Prostate gland (tissue), 2 donors: ENCODE measurements at regions not wholly inside any gene's neighbourhood (a gene's known extent, or its start where the extent isn't known, plus 50 kb on each side); places are given as distances from the start of the nearest gene placed in this dataset.

Source experiments
- DNase-seq: peaks from one replicate; pipeline ENCODE4 v3.0.0-alpha.2; 2019; ENCODE audit warnings: low spot score
- H3K27ac ChIP-seq, 2 donors: fragments of 200-600 bp; sonication (generic); 2 replicates each; pipeline ENCODE4 v1.5.1; 2017 to 2019
- H3K27me3 ChIP-seq: fragments of 200-600 bp; sonication (generic); replicated peaks from 2 replicates; pipeline ENCODE4 v1.5.1; 2019; ENCODE audit not compliant: insufficient read depth
- H3K36me3 ChIP-seq, 2 donors: fragments of 200-600 bp; sonication (generic); 1 replicate in 1 of 2; 2 replicates in 1 of 2; pipeline versions ENCODE4 v1.5.1 to v1.8.1; 2017 to 2019
- H3K4me1 ChIP-seq: fragments of 200-600 bp; sonication (generic); replicated peaks from 2 replicates; pipeline ENCODE4 v1.5.1; 2019
- H3K4me3 ChIP-seq, 2 donors: fragments of 200-600 bp; sonication (generic); 2 replicates each; pipeline ENCODE4 v1.5.1; 2017 to 2019
- H3K9me3 ChIP-seq: fragments of 200-600 bp; sonication (generic); 2 replicates; pipeline ENCODE4 v1.5.1; 2017
- CTCF ChIP-seq, 4 experiments: fragments of 200-600 bp in 2 of 4; fragments of 450-650 bp in 2 of 4; sonication (generic) in 2 of 4; IDR thresholded peaks; 1 replicate in 3 of 4; 2 replicates in 1 of 4; pipeline ENCODE4 v1.5.1; 2016 to 2019; ENCODE audit warnings: antibody characterized with exemption in 4 of 4, mild to moderate bottlenecking in 2 of 4, moderate library complexity in 2 of 4
- POLR2A ChIP-seq: fragments of 450-650 bp; IDR thresholded peaks from one replicate; pipeline ENCODE4 v1.6.1; 2016; ENCODE audit warnings: antibody characterized with exemption, mild to moderate bottlenecking
- POLR2AphosphoS5 ChIP-seq: sonication (generic); formaldehyde crosslinking; IDR thresholded peaks from one replicate; pipeline ENCODE4 v1.6.1; 2017; ENCODE audit warnings: antibody characterized with exemption
- WGBS: methylation state at CpG from one replicate; pipeline ENCODE4 v1.1.5; 2018; 5-methylcytosine and 5-hydroxymethylcytosine counted together
- intact Hi-C: fragments of 100-400 bp; cut with DNase I; formaldehyde crosslinking; loops from one replicate; pipeline ENCODE4 v1.14.2; 2022

- TF ChIP-seq POLR2A: no peak
- WGBS: 63% methylated on average over 7 of the region's 7 CpGs
- H3K4me3 ChIP-seq: no peak overlapping the region
These were observed 355.9 kb downstream of the RSL24D1 start for GRCh38 chr15:54840621-54841398.

DNA sequence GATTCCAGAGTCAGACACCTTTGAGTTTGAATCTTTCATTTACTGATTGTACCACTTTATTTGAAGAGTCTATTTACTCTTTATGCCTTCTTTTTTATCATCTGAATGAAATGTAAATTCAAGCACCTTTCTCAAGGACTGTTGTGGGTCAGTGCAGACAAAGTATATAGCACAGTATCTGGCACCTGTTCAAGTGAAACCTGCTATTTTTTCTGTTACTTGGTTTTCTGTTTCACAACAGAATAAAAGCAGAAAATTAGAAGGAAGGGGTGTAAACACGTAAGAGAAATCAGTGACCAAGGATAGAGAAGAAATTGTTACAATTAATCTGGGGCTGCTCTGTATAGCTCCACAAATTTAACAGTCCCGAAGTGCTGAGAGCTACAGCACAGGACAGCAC, 357.4 kb downstream of the RSL24D1 start:
- intact Hi-C loops: no loop called here
- Histone ChIP-seq H3K4me3 (no peak overlapping the region), H3K27me3 (no peaks in the 10 kb centered on the region), H3K36me3 (no peaks in the 10 kb centered on the region), H3K27ac (no peak overlapping the region), H3K4me1 (no peaks in the 10 kb centered on the region), H3K9me3 (no peaks in the 10 kb centered on the region)
- no peak for DNase-seq
- TF ChIP-seq POLR2AphosphoS5 (no peak), CTCF (IDR thresholded peaks at IDR 0.05) (no peak), POLR2A (no peak)
- 61% methylated on average over 2 of the region's 2 CpGs for WGBS

More at GRCh38 chr15:54840621-54841398, 355.9 kb downstream of the RSL24D1 start:
- intact Hi-C loops: no loop called here
- no peak for DNase-seq
- Histone ChIP-seq H3K36me3 (no peaks in the 10 kb centered on the region), H3K27me3 (no peaks in the 10 kb centered on the region), H3K9me3 (no peaks in the 10 kb centered on the region), H3K4me1 (no peaks in the 10 kb centered on the region), H3K27ac (no peak overlapping the region)

GRCh38 chr15:54836052-54836795, 360.5 kb downstream of the RSL24D1 start:
- Histone ChIP-seq H3K4me1 (no peaks in the 10 kb centered on the region), H3K9me3 (no peaks in the 10 kb centered on the region), H3K27me3 (no peaks in the 10 kb centered on the region), H3K36me3 (no peaks in the 10 kb centered on the region), H3K4me3 (no peak overlapping the region), H3K27ac (no peak overlapping the region)
- intact Hi-C loops: no loop called here
- TF ChIP-seq POLR2AphosphoS5 (no peak), POLR2A (no peak)
- 81% methylated on average over 5 of the region's 5 CpGs for WGBS
- DNase-seq: no peak

GRCh38 chr15:54829821-54830220, 366.9 kb downstream of the RSL24D1 start:
- DNase-seq: no peak
- no peak overlapping the region for H3K27ac ChIP-seq
- intact Hi-C loops: no loop called here
- TF ChIP-seq CTCF (IDR thresholded peaks at IDR 0.05) (no peak), POLR2AphosphoS5 (no peak), POLR2A (no peak)
- no peaks in the 10 kb centered on the region for H3K27me3 ChIP-seq
- no peaks in the 10 kb centered on the region for H3K9me3 ChIP-seq
- no peak overlapping the region for H3K4me3 ChIP-seq
- WGBS: 81% methylated on average over 1 of the region's 1 CpG
- H3K36me3 ChIP-seq: no peaks in the 10 kb centered on the region
- no peaks in the 10 kb centered on the region for H3K4me1 ChIP-seq

DNA sequence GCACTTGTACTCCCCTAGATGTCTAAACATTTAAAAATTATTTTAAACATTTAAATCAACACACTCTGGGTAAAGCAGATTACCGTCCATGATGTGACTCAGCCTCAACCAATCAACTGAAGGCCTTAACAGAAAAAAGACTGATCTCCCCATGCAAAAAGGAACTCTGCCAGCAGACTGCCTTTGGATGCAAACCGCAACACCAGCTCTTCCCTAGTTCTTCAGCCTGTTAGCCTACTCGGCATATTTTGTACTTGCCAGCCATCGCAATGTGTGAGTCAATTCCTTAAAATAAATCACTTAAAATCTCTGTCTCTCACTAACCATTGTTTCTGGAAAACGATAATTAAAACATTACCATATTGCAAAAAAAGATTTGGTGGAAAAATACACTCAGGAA, 375.9 kb downstream of the RSL24D1 start:
- no peak for DNase-seq
- Histone ChIP-seq H3K27me3 (no peaks in the 10 kb centered on the region), H3K9me3 (no peaks in the 10 kb centered on the region), H3K4me3 (no peak overlapping the region), H3K36me3 (no peaks in the 10 kb centered on the region), H3K27ac (no peak overlapping the region), H3K4me1 (no peaks in the 10 kb centered on the region)
- WGBS: 84% methylated on average over 5 of the region's 5 CpGs
- TF ChIP-seq POLR2A: no peak
- no peak for TF ChIP-seq POLR2AphosphoS5
- TF ChIP-seq CTCF (IDR thresholded peaks at IDR 0.05): no peak
- intact Hi-C loops: no loop called here

DNA sequence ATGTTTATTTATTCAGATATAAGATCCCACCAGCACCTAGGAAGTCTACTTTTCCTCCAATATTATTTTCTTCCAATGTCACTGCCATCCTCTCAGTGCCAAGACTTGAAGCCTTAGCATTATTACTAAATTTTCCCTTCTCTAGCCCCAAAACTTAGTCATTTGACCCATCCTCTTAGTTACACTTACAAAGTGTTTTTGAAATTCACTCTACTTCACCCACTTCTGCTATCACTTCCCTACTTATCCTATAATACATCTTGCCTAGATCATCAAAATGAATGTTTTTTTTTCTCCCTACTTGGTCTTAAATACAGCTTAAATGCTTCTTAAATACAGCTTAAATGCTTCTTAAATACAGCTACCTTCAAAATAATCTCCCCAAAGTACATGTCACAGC, 376.6 kb downstream of the RSL24D1 start:
- Histone ChIP-seq H3K9me3 (no peaks in the 10 kb centered on the region), H3K27me3 (no peaks in the 10 kb centered on the region), H3K4me1 (no peaks in the 10 kb centered on the region), H3K27ac (no peak overlapping the region), H3K36me3 (no peaks in the 10 kb centered on the region), H3K4me3 (no peak overlapping the region)
- DNase-seq: no peak
- intact Hi-C loops: no loop called here
- no peak for TF ChIP-seq CTCF (IDR thresholded peaks at IDR 0.05)
- TF ChIP-seq POLR2AphosphoS5: no peak
- no peak for TF ChIP-seq POLR2A
